HCT116 (cell line): ENCODE measurements at regions not wholly inside any gene's neighbourhood (a gene's known extent, or its start where the extent isn't known, plus 50 kb on each side); places are given as distances from the start of the nearest gene placed in this dataset.

ENCODE experiments used
- ATAC-seq: fragments of 200-7000 bp; cut with Tn5 transposase; 2 replicates; pipeline ENCODE4 v1.9.1; 2020; ENCODE audit warnings: mild to moderate bottlenecking, moderate library complexity
- BruUV-seq: library from RNA; stranded (reverse); fragments of 400-500 nt; replicated peaks from 2 replicates; lab custom pipeline; 2021; lab: Mats Ljungman, UMichigan
- CTCF ChIA-PET: fragments of 300-600 bp; sonication (Branson Sonifier 250); formaldehyde crosslinking; loops from one replicate; lab custom pipeline; 2021; ENCODE audit warnings: antibody characterized with exemption; lab: Charles Lee
- POLR2A ChIA-PET: fragments of 300-600, 350-600 bp; sonication (Branson Sonifier 250); formaldehyde crosslinking; loops from one replicate; lab custom pipeline; 2021; ENCODE audit warnings: antibody characterized with exemption; lab: Charles Lee
- RAD21 ChIA-PET, 2 experiments: fragments of 300-600 bp; sonication (Branson Sonifier 250); formaldehyde crosslinking; loops; one replicate each; lab custom pipeline; 2023; ENCODE audit warnings: low total read pairs in 2 of 2; ENCODE audit not compliant: uncharacterized antibody in 2 of 2, unreplicated experiment in 2 of 2, low non-redundant PET in 1 of 2; lab: Charles Lee
- DNase-seq: peaks from one replicate; pipeline ENCODE4 v3.0.0-alpha.2; 2010; ENCODE audit warnings: low read depth, low spot score
- H2AFZ ChIP-seq: fragments of 200-600 bp; shearing (Covaris generic), sonication (generic); 2 replicates; pipeline ENCODE4 v1.6.1; 2017; ENCODE audit warnings: low read depth, mixed run types, mixed read lengths, antibody characterized with exemption, low read length; ENCODE audit not compliant: poor library complexity, severe bottlenecking
- H3K27ac ChIP-seq: 2 replicates; pipeline ENCODE4 v1.5.1; 2012; ENCODE audit warnings: low read depth, low read length
- H3K27me3 ChIP-seq: fragments of 200-600 bp; sonication (generic); 2 replicates; pipeline ENCODE4 v1.6.1; 2016; ENCODE audit warnings: mixed run types, low read length, mixed read lengths; ENCODE audit not compliant: insufficient read depth
- H3K36me3 ChIP-seq, 2 experiments: fragments of 200-500 bp in 1 of 2; fragments of 200-600 bp in 1 of 2; sonication (Bioruptor generic) in 1 of 2; sonication (generic) in 1 of 2; 2 replicates each; pipeline versions ENCODE4 v1.5.1 to v1.6.1; 2014 to 2016; ENCODE audit warnings: low read length in 2 of 2, inconsistent platforms in 1 of 2, mixed read lengths in 1 of 2, mixed run types in 1 of 2; ENCODE audit not compliant: insufficient read depth in 2 of 2, control insufficient read depth in 1 of 2
- H3K4me1 ChIP-seq, 2 experiments: fragments of 200-600 bp in 1 of 2; sonication (generic) in 1 of 2; 2 replicates each; pipeline versions ENCODE4 v1.5.1 to v1.6.1; 2012 to 2017; ENCODE audit warnings: low read length in 2 of 2, inconsistent platforms in 1 of 2, mild to moderate bottlenecking in 1 of 2, mixed read lengths in 1 of 2, mixed run types in 1 of 2, moderate library complexity in 1 of 2; ENCODE audit not compliant: insufficient read depth in 2 of 2, control insufficient read depth in 1 of 2
- H3K4me2 ChIP-seq: fragments of 200-600 bp; sonication (generic); 2 replicates; pipeline ENCODE4 v1.6.1; 2017; ENCODE audit warnings: mixed run types, low read length, mixed read lengths
- H3K4me3 ChIP-seq, 2 experiments: fragments of 200-600 bp in 1 of 2; sonication (generic) in 1 of 2; replicated peaks in 1 of 2; 2 replicates each; pipeline ENCODE4 v1.5.1; 2011 to 2016; ENCODE audit warnings: low read length in 2 of 2, control low read depth in 1 of 2, low read depth in 1 of 2, mild to moderate bottlenecking in 1 of 2, mixed read lengths in 1 of 2, mixed run types in 1 of 2
- H3K79me2 ChIP-seq: fragments of 200-600 bp; sonication (generic); 2 replicates; pipeline ENCODE4 v1.6.1; 2017; ENCODE audit warnings: mild to moderate bottlenecking, mixed run types, low read length, moderate library complexity, mixed read lengths; ENCODE audit not compliant: insufficient read depth
- H3K9ac ChIP-seq: fragments of 200-600 bp; sonication (generic); 2 replicates; pipeline ENCODE4 v1.6.1; 2016; ENCODE audit warnings: low read length, mixed read lengths
- H3K9me2 ChIP-seq: fragments of 200-600 bp; sonication (generic), shearing (Covaris generic); 2 replicates; pipeline ENCODE4 v1.6.1; 2017; ENCODE audit warnings: mixed run types, mild to moderate bottlenecking, moderate library complexity; ENCODE audit not compliant: insufficient read depth
- H3K9me3 ChIP-seq, 2 experiments: fragments of 200-500 bp in 1 of 2; fragments of 200-600 bp in 1 of 2; sonication (Bioruptor generic) in 1 of 2; sonication (generic) in 1 of 2; 2 replicates each; pipeline ENCODE4 v1.6.1; 2014 to 2017; ENCODE audit warnings: low read length in 2 of 2, mixed read lengths in 2 of 2, inconsistent platforms in 1 of 2, low read depth in 1 of 2, mild to moderate bottlenecking in 1 of 2, mixed run types in 1 of 2, moderate library complexity in 1 of 2; ENCODE audit not compliant: control insufficient read depth in 1 of 2, insufficient read depth in 1 of 2
- H4K20me1 ChIP-seq: fragments of 200-600 bp; sonication (generic), shearing (Covaris generic); 2 replicates; pipeline ENCODE4 v1.6.1; 2017; ENCODE audit warnings: mixed run types, mild to moderate bottlenecking, moderate library complexity; ENCODE audit not compliant: insufficient read depth
- ATF3 ChIP-seq: IDR thresholded peaks from 2 replicates; pipeline ENCODE4 v1.6.1; 2012
- CBX3 ChIP-seq: IDR thresholded peaks from 2 replicates; pipeline ENCODE4 v1.6.1; 2012; ENCODE audit warnings: low read depth
- CEBPB ChIP-seq: IDR thresholded peaks from 2 replicates; pipeline ENCODE4 v1.6.1; 2012; ENCODE audit warnings: low read depth
- EGR1 ChIP-seq: IDR thresholded peaks from 2 replicates; pipeline ENCODE4 v1.6.1; 2012; ENCODE audit warnings: low read depth
- ELF1 ChIP-seq: IDR thresholded peaks from 2 replicates; pipeline ENCODE4 v1.6.1; 2012; ENCODE audit warnings: low read depth, borderline replicate concordance
- EZH2 ChIP-seq: fragments of 200-600 bp; sonication (generic); IDR thresholded peaks from 2 replicates; pipeline ENCODE4 v1.6.1; 2017; ENCODE audit warnings: antibody characterized with exemption, mixed run types
- FOSL1 ChIP-seq: IDR thresholded peaks from 2 replicates; pipeline ENCODE4 v1.6.1; 2012; ENCODE audit warnings: low read depth
- JUND ChIP-seq: IDR thresholded peaks from 2 replicates; pipeline ENCODE4 v1.6.1; 2012
- MAX ChIP-seq: IDR thresholded peaks from 2 replicates; pipeline ENCODE4 v1.6.1; 2012
- POLR2A ChIP-seq: IDR thresholded peaks from 2 replicates; pipeline ENCODE4 v1.7.0; 2011; ENCODE audit warnings: borderline replicate concordance; ENCODE audit not compliant: insufficient read depth, insufficient read length; ENCODE audit errors: extremely low read depth
- POLR2AphosphoS5 ChIP-seq: IDR thresholded peaks from 2 replicates; pipeline ENCODE4 v1.6.1; 2011; ENCODE audit warnings: mild to moderate bottlenecking, low read depth, low read length, moderate library complexity
- REST ChIP-seq: IDR thresholded peaks from 2 replicates; pipeline ENCODE4 v1.6.1; 2012; ENCODE audit warnings: low read depth
- SIN3A ChIP-seq: IDR thresholded peaks from 2 replicates; pipeline ENCODE4 v1.6.1; 2012; ENCODE audit warnings: low read depth
- SP1 ChIP-seq: IDR thresholded peaks from 2 replicates; pipeline ENCODE4 v1.6.1; 2012; ENCODE audit warnings: low read depth
- SRF ChIP-seq: IDR thresholded peaks from 2 replicates; pipeline ENCODE4 v1.6.1; 2012; ENCODE audit warnings: low read depth
- TCF7L2 ChIP-seq: IDR thresholded peaks from 2 replicates; pipeline ENCODE4 v1.7.0; 2011; ENCODE audit warnings: borderline replicate concordance, inconsistent platforms; ENCODE audit not compliant: insufficient read depth, insufficient read length; ENCODE audit errors: extremely low read depth
- YY1 ChIP-seq: IDR thresholded peaks from 2 replicates; pipeline ENCODE4 v1.6.1; 2011; ENCODE audit warnings: low read length, low read depth, moderate library complexity, mild to moderate bottlenecking; ENCODE audit not compliant: insufficient replicate concordance; ENCODE audit errors: extremely low read depth
- ZFX ChIP-seq: fragments of 450-650 bp; IDR thresholded peaks from 2 replicates; pipeline ENCODE4 v1.6.1; 2017
- ZNF274 ChIP-seq: fragments of 200-500 bp; sonication (Bioruptor generic); IDR thresholded peaks from 2 replicates; pipeline ENCODE4 v1.6.1; 2014; ENCODE audit warnings: mild to moderate bottlenecking, low read depth, low read length, inconsistent platforms
- intact Hi-C: fragments of 100-400 bp; cut with micrococcal nuclease; formaldehyde crosslinking; loops from 2 replicates; pipeline ENCODE4 v1.10.0; 2022
- TF ChIP-seq, protein P1 (sequence below), 3 experiments: fragments of 200-600 bp in 1 of 3; sonication (generic) in 1 of 3; IDR thresholded peaks in 2 of 3; conservative IDR thresholded peaks in 1 of 3; 2 replicates each; pipeline ENCODE4 v1.5.1; 2012 to 2017; ENCODE audit warnings: low read depth in 2 of 3, low read length in 2 of 3, antibody characterized with exemption in 1 of 3, borderline replicate concordance in 1 of 3, control low read depth in 1 of 3, mild to moderate bottlenecking in 1 of 3, mixed read lengths in 1 of 3, mixed run types in 1 of 3, moderate library complexity in 1 of 3; ENCODE audit not compliant: insufficient read depth in 1 of 3

- no peak for TF ChIP-seq ATF3
- no peak for TF ChIP-seq EGR1
Observed at GRCh38 chr4:110365761-110366160, 110.2 kb upstream of the ENPEP start (continued).

GRCh38 chr4:110364911-110365520 lies 110.9 kb upstream of the ENPEP start:
- ATAC-seq (no peak), DNase-seq (no peak)
- H3K4me2 ChIP-seq, result no peak overlapping the region
- H3K9ac ChIP-seq, result no peak overlapping the region
- ChIA-PET POLR2A (no interaction called here), RAD21 (interaction anchor here in 1 of 2 experiments (0.6 kb wide), 1 partner anchor 1468 kb away, joined by 3 read pairs; no protein-coding TSS in a partner anchor), CTCF (interaction anchor here (0.6 to 1.4 kb wide), 2 partner anchors 20 to 21 kb away, joined by 4 read pairs; no protein-coding TSS in a partner anchor)
- H3K4me1 ChIP-seq, result no peaks in the 10 kb centered on the region
- intact Hi-C loops, result no loop called here
- no TSS peak for BruUV-seq
- H3K27me3 ChIP-seq, result no peaks in the 10 kb centered on the region
- no peak overlapping the region for H3K27ac ChIP-seq
- TF ChIP-seq CEBPB, result no peak
- no peak for TF ChIP-seq MAX
- no peak for TF ChIP-seq ZNF274
- TF ChIP-seq TCF7L2, result no peak
- TF ChIP-seq EZH2, result no peak
- no peak for TF ChIP-seq ELF1
- TF ChIP-seq REST, result no peak
- no peak for TF ChIP-seq JUND
- TF ChIP-seq POLR2AphosphoS5, result no peak
- TF ChIP-seq YY1, result no peak
- no peak for TF ChIP-seq SRF
- TF ChIP-seq ZFX, result no peak
- TF ChIP-seq POLR2A, result no peak
- no peak for TF ChIP-seq ATF3
- no peak for TF ChIP-seq SP1
- no peak for TF ChIP-seq CBX3
- TF ChIP-seq, protein P1, sequence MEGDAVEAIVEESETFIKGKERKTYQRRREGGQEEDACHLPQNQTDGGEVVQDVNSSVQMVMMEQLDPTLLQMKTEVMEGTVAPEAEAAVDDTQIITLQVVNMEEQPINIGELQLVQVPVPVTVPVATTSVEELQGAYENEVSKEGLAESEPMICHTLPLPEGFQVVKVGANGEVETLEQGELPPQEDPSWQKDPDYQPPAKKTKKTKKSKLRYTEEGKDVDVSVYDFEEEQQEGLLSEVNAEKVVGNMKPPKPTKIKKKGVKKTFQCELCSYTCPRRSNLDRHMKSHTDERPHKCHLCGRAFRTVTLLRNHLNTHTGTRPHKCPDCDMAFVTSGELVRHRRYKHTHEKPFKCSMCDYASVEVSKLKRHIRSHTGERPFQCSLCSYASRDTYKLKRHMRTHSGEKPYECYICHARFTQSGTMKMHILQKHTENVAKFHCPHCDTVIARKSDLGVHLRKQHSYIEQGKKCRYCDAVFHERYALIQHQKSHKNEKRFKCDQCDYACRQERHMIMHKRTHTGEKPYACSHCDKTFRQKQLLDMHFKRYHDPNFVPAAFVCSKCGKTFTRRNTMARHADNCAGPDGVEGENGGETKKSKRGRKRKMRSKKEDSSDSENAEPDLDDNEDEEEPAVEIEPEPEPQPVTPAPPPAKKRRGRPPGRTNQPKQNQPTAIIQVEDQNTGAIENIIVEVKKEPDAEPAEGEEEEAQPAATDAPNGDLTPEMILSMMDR (IDR thresholded peaks at IDR 0.05 in 2 of 3, conservative IDR thresholded peaks at IDR 0.05 in 1 of 3; ENCODE audit: borderline replicate concordance in 1 of 3, insufficient read depth in 1 of 3, low read depth in 2 of 3, low read length in 2 of 3), result no peak
- TF ChIP-seq SIN3A, result no peak
- no peak for TF ChIP-seq EGR1
- TF ChIP-seq FOSL1, result no peak
- no peaks in the 10 kb centered on the region for H3K9me2 ChIP-seq
- H2AFZ ChIP-seq, result no peak overlapping the region
- H3K79me2 ChIP-seq, result no peaks in the 10 kb centered on the region
- H4K20me1 ChIP-seq, result no peaks in the 10 kb centered on the region
- H3K36me3 ChIP-seq, result no peaks in the 10 kb centered on the region
- H3K9me3 ChIP-seq, result no peaks in the 10 kb centered on the region
- no peak overlapping the region for H3K4me3 ChIP-seq
